H54 (cell line): ENCODE measurements at regions not wholly inside any gene's neighbourhood (a gene's known extent, or its start where the extent isn't known, plus 50 kb on each side); places are given as distances from the start of the nearest gene placed in this dataset.

Source experiments
- DNase-seq: peaks from one replicate; pipeline ENCODE4 v3.0.0; 2011; ENCODE audit warnings: low spot score, mixed read lengths; ENCODE audit not compliant: insufficient read length
- FAIRE-seq: peaks from 3 replicates; lab custom pipeline; 2011; peaks lifted over from hg19 to GRCh38; lab: Jason Lieb, UNC
- POLR2A ChIP-seq: IDR thresholded peaks from 2 replicates; pipeline ENCODE4 v1.6.1; 2011; ENCODE audit warnings: low read depth, mild to moderate bottlenecking, low read length

- TF ChIP-seq POLR2A = no peak
- DNase-seq = no peak
- no peak for FAIRE-seq
These were observed 856.3 kb upstream of the SALL3 start for GRCh38 chr18:78123144-78123909.

- FAIRE-seq (no peak), DNase-seq (no peak)
- TF ChIP-seq POLR2A = no peak
These were observed 855.5 kb upstream of the SALL3 start for GRCh38 chr18:78123926-78124797.

- TF ChIP-seq POLR2A = no peak
- FAIRE-seq (no peak), DNase-seq (no peak)
These were observed 854.3 kb upstream of the SALL3 start for GRCh38 chr18:78125206-78125896.

GRCh38 chr18:78126106-78126505, 853.5 kb upstream of the SALL3 start:
- TF ChIP-seq POLR2A = no peak
- FAIRE-seq (no peak), DNase-seq (no peak)

GRCh38 chr18:78126536-78126935, 853.1 kb upstream of the SALL3 start:
- FAIRE-seq (no peak), DNase-seq (no peak)
- no peak for TF ChIP-seq POLR2A

- DNase-seq = no peak
- FAIRE-seq = no peak
- no peak for TF ChIP-seq POLR2A
These were observed 852.6 kb upstream of the SALL3 start for GRCh38 chr18:78127041-78127440.

GRCh38 chr18:78128004-78128403, 851.6 kb upstream of the SALL3 start:
- DNase-seq (no peak), FAIRE-seq (no peak)
- TF ChIP-seq POLR2A = no peak

- TF ChIP-seq POLR2A = no peak
These were observed 850.4 kb upstream of the SALL3 start for GRCh38 chr18:78129260-78129659.

GRCh38 chr18:78130232-78131195, 849.1 kb upstream of the SALL3 start:
- no peak for TF ChIP-seq POLR2A
- FAIRE-seq (no peak), DNase-seq (no peak)

More at GRCh38 chr18:78129260-78129659, 850.4 kb upstream of the SALL3 start:
- FAIRE-seq = no peak
- no peak for DNase-seq

GRCh38 chr18:78133729-78134128, 845.9 kb upstream of the SALL3 start:
- FAIRE-seq = no peak
- no peak for TF ChIP-seq POLR2A
- no peak for DNase-seq

- DNase-seq (no peak), FAIRE-seq (no peak)
- TF ChIP-seq POLR2A = no peak
These were observed 842.6 kb upstream of the SALL3 start for GRCh38 chr18:78136986-78137385.

- no peak for DNase-seq
- TF ChIP-seq POLR2A = no peak
- no peak for FAIRE-seq
These were observed 840.6 kb upstream of the SALL3 start for GRCh38 chr18:78138983-78139496.

GRCh38 chr18:78140294-78140693, 839.3 kb upstream of the SALL3 start:
- TF ChIP-seq POLR2A = no peak
- FAIRE-seq (no peak), DNase-seq (no peak)
